Fibroblast of villous mesenchyme (primary cell): ENCODE measurements at regions not wholly inside any gene's neighbourhood (a gene's known extent, or its start where the extent isn't known, plus 50 kb on each side); places are given as distances from the start of the nearest gene placed in this dataset.
"Not testable (repeated sequence)": the region's sequence is repeated elsewhere in the genome, so short reads cannot be mapped to it uniquely, and the experiment has no call there.

Experiments used
- DNase-seq: peaks from one replicate; pipeline ENCODE4 v3.0.0-alpha.2; 2010; ENCODE audit warnings: low read depth
- H3K4me3 ChIP-seq: 2 replicates; pipeline ENCODE4 v1.5.1; 2011; ENCODE audit warnings: low read depth, mild to moderate bottlenecking, low read length
- CTCF ChIP-seq: IDR thresholded peaks from 2 replicates; pipeline ENCODE4 v1.5.1; 2012; ENCODE audit warnings: low read depth, mild to moderate bottlenecking, low read length; ENCODE audit not compliant: insufficient read depth

DNA sequence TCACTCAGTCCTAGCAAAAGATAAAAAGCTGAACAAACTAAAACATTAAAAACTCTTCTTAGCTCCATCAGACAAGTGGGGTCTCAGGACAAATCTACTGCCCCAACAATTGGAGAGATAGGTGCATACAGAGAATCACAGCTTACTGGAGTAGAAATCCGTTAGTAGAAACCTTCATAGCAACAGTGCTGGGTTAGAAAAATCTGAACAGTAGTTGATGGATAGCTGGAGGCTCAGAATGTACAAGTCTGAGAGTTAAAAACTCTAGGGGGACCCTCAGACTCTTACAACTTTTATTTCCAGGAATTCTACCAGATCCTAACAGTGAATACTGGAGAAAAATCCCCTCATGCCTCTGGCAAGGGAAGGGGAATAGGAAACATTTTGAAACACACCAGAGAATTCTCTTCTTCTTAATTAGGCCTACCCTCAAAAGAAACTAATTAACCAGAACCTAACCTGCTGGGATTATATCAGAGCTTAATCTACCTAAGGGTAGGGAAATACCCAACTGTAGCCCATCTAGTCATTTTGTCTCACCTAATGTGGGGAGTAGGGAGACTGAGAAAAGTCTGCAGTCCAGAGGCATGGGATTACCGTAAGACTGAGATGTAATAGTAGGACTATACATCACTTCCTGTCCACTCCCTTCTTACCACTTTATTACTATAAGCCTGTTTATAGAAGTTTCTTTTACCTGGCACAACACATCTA is 165.0 kb upstream of the CTSO start:
- no peak for DNase-seq
- no peak overlapping the region for H3K4me3 ChIP-seq
- no peak for TF ChIP-seq CTCF

DNA sequence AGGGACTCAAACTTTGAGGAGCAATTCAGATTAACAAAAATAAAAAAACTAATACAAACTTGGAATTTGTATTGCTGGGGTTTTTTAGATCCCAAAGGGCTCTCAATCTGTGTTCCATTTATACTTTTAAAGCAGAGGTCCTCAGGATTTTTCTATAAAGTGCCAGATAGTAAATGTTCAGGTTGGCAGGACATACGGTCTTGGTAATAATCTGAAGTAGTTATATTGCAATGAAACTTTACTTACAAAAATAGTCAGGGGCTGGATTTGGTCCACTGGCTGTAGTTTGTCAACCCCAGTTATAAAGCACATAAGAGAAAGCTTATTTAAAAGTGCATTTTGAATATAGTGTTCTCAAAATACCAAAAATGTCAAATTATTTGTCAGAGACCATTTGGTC is 164.1 kb upstream of the CTSO start:
- DNase-seq, result no peak
- no peak overlapping the region for H3K4me3 ChIP-seq
- no peak for TF ChIP-seq CTCF

- TF ChIP-seq CTCF, result no peak
- H3K4me3 ChIP-seq, result no peak overlapping the region
- DNase-seq, result no peak
Observed at GRCh38 chr4:156116991-156117390, 163.3 kb upstream of the CTSO start.

DNA sequence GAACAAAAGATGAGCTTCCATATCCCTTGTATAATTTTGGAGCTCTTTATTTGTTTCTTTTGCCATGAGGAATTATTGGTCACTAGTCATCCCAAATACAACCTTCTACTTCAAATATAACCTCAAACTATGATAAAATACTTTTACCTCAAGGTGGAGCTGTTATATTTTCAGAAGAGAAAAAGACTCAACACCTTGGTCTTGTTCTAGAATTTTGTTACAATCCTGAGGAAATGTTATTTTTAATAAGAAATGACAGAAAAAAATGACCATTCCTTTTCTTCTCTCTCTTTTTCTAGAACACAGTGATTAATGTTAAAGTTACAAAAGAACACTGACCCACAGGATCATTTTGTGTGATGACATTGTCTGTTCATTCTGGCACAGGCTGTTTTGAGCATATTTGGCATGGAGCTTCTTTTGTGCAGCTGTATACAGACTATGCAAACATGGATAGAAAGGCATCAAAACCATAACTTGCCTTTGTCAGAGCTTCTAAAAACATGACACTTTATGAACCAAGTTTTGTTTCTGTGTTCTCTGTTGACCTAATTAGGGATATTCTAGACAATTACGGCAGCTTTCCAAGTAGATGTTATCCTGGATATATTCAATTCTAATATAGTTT is 159.6 kb upstream of the CTSO start:
- TF ChIP-seq CTCF, result peak; percentile 16
- H3K4me3 ChIP-seq, result no peak overlapping the region
- no peak for DNase-seq

- no peak for TF ChIP-seq CTCF
- DNase-seq, result no peak
- no peak overlapping the region for H3K4me3 ChIP-seq
Observed at GRCh38 chr4:156111686-156112085, 158.0 kb upstream of the CTSO start.

DNA sequence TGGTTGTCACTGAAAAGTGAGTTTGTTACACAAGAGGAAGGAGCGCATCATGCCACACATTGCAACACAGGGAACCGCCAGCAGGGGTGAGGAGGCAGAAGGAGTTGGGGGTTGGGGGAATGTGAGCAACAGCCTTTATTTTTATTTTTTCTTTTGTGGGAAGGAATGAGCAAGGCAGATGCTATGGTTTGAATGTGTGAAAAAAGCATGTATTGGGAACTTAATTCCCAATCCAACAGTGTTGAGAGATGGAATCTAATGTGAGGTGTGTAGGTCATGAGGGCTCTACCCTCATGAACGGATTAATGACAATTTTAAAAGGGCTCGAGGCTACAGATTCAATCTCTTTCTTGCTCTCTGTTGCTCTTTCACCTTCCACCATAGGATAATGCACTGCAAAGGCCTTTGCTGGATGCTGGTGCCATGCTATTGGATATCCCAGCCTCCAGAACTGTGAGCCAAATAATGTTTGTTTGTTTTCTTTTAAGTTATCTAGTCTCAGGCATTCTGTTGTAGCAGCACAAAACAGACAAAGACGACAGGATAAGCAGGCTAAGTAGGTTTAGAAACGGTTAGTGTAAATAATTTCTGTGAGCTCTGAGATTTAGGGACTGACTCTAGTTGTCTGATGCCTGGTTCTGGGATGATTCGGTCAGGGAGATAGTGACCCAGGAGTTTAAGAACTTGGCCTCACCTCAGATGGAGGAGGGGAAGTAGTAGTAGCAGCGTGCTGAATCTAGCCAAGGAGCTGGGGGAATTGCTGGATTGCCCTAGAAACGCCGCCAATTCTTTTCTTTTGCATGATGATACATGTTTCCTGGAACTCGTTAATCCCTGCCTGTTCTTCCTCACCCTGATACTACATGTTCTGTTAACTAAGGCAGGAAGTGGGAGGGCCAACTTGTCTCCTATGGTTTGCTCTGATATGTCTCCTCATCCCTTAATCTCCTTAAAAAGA is 156.6 kb upstream of the CTSO start:
- no peak overlapping the region for H3K4me3 ChIP-seq
- peak; percentile 28 for TF ChIP-seq CTCF
- DNase-seq, result peak; percentile 45

GRCh38 chr4:156109087-156109486 is 155.4 kb upstream of the CTSO start:
- not testable (repeated sequence) for DNase-seq, H3K4me3 ChIP-seq
